DMS 273 (cell line): ENCODE measurements at regions not wholly inside any gene's neighbourhood (a gene's known extent, or its start where the extent isn't known, plus 50 kb on each side); places are given as distances from the start of the nearest gene placed in this dataset.
"Not testable (repeated sequence)": the region's sequence is repeated elsewhere in the genome, so short reads cannot be mapped to it uniquely, and the experiment has no call there.

ENCODE experiments used
- DNase-seq: peaks from one replicate; lab custom pipeline; 2025; ENCODE audit not compliant: unreplicated experiment; lab: John Stamatoyannopoulos, UW

DNA sequence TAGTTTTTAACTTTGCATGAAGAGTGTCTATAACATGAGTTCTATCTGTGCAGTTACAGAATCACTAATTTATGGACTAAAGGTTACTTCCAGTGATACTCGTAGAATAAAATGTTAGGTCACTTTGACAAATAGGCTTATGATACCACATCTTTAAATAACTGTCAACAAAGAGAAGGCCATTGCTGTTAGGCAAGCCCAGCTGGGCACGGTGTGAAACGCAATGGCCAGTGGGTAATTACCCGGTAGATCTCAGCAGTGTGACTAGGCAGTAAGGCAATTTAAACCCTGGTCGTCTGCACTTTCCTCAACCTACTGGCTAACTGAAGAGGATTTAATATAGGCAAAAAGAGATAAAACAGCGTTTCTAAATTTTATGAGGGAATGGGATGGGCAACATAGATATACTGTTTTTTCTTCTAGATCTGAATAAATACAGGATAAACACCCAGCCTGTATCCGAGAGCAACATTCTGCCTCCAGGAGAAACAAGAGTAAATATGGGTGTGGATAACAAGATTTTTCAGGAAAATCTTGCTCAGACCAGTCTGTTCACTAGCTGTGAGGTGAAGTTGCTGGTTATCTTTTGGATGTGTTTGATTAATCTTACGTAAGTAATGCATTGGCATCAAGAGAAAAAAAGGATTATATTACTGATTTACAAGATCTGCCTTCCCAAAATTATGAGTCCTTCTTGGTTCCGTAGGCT lies 631.3 kb downstream of the EFNB2 start:
- DNase-seq = no peak

- no peak for DNase-seq
Measured at GRCh38 chr13:105902396-105902795, 633.1 kb downstream of the EFNB2 start.

DNA sequence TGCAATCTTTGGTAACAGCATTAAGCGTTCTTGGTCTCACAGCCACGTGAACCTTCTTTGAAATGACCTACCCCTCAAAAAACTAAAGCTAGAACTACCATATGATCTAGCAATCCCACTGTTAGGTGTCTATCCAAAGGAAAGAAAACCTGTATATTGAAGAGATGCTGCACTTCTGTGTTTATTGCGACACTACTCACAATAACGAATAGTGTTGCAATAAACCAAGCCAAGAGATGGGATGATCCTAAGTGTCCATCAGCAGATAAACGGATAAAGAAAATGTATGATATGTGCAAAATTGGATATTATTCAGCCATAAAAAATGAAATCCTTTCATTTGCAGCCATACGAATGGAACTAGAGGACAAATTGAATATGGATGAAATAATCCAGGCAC lies 637.9 kb downstream of the EFNB2 start:
- no peak for DNase-seq

DNA sequence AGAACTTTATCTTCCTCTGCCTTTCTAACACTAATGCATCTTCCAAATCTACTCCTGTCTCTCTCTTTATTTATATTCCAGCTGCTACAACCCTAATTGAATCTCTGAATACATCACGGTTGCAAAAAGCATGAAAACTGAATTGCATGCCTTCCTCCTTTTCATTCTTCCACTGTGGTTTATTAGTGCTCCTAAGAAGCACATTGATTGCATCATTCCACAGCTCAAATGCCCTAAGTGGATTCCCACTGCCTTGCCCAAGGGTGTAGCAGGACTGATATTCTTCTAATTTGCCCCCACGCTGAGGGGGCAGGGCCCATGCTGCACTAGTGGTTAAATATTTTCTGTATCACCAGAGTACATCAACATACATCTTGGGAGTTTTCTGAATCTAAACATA lies 640.8 kb downstream of the EFNB2 start:
- no peak for DNase-seq

DNA sequence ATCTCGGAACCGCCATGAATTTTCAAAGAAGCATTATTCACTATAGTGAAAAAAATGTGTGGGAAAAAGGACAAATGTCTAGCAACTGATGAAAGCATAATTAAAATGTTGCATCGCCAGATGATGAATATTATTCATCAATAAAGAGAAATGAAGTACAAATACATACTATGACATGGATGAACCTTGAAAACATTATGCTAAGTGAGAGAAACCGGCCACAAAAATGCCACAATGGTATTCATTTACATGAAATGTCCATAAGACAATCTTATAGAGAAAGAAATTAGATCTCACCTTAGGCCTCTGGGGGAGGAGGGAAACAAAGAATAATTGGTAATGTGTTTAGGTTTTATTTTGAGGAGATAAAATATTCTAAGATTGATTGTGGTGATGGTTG lies 645.0 kb downstream of the EFNB2 start:
- no peak for DNase-seq

DNA sequence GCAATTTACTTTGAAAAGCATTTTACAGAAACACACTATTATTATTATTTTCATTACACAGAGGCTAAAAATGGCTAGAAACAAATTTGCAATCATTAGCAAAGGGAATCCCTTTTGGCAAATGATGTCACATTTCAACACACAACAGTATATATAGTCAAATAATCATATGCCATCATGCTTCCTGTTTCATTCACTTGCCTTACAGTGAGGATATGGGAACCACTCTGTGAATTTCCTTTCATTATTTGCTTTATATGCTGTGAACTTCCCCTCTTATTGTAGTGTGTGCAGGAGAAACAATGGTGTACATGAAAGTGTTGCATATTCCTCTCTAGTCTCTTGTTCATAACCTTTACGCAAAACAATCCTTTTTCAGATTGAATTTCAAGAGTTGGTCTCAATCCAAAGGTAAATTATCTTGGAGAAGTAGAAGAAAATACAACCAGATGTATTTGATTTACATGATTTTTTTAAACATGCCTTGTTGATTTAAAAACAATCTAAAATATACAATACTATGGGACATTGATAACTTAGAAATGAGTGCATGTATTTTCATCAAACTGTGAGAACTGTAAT lies 657.3 kb downstream of the EFNB2 start:
- DNase-seq = no peak

GRCh38 chr13:105874814-105875213 lies 660.6 kb downstream of the EFNB2 start:
- no peak for DNase-seq

GRCh38 chr13:105871768-105872167 lies 663.7 kb downstream of the EFNB2 start:
- no peak for DNase-seq

DNA sequence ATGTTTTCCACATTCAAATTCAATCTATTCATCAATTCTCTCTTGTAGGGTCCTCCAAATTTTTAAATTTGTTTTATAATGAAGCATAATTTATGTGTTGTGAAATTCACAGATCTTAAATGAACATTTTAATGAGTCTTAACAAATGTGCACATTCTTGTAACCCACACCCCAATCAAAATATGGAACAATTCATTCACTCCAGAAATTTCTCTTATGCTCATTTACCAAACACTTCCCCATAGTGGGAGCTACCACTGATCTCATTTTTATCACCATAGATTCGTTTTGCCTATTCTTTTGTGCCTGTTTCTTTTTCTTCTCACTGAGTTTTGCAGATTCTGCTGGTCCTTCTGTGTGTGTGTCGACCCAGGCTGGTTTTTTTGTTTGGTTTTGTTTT lies 664.1 kb downstream of the EFNB2 start:
- no peak for DNase-seq

GRCh38 chr13:105863300-105863920 lies 672.1 kb downstream of the EFNB2 start:
- DNase-seq = no peak

- DNase-seq = peak; percentile 3
Measured at GRCh38 chr13:105848494-105848893, 687.0 kb downstream of the EFNB2 start.

DNA sequence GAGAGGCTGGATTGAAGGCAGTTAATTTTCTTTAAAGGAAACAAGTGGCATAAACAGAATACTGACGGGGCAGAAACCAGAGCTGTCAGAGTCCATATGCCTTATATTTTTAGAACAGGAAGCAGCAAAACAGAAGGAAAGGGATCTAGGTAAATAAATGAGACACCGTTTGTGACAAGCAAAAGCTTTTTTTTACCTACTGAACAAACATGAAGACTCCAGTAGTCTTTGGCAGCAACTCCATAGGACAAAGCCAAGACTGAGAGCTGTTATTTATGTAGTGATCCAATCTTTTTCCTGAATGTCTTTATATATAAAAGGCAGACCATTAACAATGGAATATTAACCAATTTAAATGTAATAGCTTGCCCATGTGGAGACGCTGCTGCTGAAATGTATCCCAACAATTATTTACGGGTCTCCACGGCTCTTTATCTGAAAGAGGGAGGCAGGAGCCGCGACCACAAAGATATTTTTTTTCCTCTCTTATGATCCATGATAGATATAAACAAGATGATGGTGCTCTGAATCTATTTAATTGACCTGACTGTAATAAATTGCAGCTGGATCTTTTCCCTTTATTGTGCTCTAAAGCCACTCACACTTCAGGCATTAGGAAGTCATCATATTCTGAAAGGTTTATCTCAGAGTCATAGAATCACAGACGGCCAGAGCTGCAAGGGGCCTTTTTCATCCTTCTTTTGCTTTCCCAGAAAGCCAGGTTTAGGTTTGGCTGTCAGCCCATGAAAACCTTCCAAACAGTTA lies 687.8 kb downstream of the EFNB2 start:
- DNase-seq = peak; percentile 12

GRCh38 chr13:105846923-105847322 lies 688.5 kb downstream of the EFNB2 start:
- no peak for DNase-seq

DNA sequence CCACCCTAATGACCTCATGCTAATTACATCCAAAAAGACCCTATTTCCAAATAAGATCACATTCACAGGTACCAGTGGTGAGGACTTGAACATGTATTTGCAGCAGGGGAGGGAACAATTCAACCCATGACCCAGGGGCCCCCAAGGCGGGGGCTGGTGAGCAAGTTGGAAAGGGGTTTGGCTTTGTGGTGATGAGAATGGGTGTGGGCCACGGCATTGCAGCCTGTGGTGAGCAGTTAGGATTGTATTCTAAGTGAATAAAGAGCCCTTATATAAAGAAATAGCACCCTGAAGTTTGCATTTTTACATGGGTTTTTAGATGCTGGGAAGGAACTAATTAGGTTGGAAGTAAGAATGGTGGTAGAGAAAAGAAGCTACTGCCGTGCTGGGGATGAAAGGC lies 694.2 kb downstream of the EFNB2 start:
- DNase-seq = no peak

DNA sequence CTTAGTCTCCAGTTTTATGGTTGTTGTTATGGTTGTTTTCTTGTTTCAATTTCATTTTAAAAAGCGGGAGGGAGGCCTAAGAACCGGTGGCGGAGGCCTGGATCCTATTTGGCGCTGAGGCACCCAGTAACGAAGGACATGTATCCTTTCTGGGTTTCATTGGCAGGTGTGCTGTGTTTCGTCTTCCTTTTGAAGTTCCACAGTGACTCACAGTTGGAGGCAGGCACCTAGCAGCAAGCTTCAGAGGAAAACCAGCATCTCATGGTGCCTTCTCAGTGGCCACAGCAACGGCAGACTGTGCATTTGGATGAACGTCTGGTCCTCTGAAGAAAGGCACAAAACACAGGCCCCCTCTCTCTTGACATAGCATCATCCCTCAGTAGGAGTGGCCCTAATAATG lies 697.2 kb downstream of the EFNB2 start:
- DNase-seq = no peak

GRCh38 chr13:105837295-105837694 lies 698.2 kb downstream of the EFNB2 start:
- DNase-seq = not testable (repeated sequence)

DNA sequence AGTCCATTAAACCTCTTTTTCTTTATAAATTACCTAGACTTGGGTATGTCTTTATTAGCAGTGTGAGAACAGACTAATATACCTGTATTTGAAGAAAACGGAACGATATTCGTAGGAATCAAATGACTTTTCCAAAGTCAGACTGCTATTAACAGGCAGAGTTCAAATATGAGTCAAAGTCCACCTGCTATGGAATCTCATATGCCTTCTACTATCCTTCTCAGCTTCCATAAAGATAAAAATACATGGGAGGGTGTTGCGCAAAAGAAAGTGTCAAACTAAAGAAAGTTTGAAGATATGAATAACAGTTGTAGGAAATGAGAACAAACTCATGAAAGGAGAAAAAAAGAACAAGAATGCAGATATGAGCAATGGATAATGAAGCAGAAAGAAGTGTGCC lies 704.6 kb downstream of the EFNB2 start:
- DNase-seq = no peak

DNA sequence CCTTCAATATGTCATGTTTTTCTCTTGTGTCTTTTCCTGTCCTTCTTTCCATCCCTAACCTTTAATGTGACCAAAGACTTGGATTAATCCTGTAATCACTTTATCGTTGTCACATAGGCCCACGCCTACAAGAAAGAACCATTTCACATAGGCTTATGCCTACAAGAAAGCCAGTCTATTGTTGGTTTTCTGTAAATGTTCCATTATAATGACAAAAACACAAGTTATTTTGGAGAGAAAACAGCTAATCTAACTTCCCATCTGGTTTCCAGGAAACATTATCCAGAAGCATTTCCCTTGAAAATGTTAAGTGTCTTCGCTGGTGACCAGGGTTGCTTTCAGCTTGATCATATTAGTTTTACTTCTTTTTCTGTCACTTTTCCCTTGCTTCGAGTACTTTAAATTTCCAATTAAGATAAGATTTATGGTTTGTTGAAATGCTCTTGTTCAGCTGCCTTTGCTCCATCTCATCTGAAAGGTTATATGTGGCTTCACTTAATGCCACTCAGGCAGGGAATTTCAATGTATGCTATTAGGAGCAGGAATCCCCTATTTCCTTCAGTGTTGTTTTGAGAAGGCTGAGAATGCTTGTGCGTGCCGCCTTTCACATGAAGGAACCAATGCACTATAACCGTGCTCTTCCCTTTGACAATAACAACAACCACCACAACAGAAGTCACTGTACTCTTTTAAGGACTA lies 708.2 kb downstream of the EFNB2 start:
- no peak for DNase-seq

DNA sequence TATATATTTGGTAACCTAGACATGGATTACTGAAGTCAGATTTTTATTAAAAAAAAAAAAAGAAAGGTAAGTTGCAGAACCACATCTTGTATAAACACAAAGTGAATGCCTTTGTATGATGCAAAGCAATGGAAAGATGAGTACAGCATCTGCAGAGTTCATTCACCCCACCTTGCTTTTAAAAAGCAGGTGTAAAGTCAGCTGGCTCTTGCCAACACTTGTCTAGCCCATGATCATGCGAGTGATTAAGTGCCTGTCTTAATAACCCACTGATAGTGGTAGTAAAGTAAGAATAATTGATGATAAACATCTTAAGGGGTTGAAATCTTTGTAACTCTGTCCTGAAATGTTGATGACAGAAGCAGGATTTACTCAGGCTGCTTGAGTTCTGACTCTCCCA lies 710.4 kb downstream of the EFNB2 start:
- no peak for DNase-seq

DNA sequence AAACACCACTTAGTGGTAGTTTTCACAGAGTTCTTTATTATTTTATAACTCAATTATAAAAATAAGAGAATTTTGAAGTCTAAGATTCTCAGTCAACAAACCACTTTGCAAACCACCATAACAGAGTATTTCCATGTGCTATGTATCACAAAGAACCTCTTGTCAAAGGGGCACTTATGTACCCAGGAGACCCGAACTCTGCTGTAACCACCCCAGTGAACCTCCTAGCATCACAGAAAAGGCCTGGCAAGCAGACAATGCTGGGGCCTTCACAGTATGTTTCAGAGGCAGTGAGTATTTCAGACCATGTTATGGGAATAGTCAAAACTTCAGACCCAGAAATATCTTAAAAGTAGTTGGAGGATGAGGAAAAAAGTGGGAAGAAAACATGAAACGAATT lies 714.1 kb downstream of the EFNB2 start:
- no peak for DNase-seq

- no peak for DNase-seq
Measured at GRCh38 chr13:105820415-105820814, 715.0 kb downstream of the EFNB2 start.
